HEK293 (cell line): ENCODE measurements at regions not wholly inside any gene's neighbourhood (a gene's known extent, or its start where the extent isn't known, plus 50 kb on each side); places are given as distances from the start of the nearest gene placed in this dataset.
"Not testable (repeated sequence)": the region's sequence is repeated elsewhere in the genome, so short reads cannot be mapped to it uniquely, and the experiment has no call there.

Source experiments
- CTCF ChIA-PET: fragments of 350-600 bp; formaldehyde crosslinking; extraction: SDS; loops from one replicate; lab custom pipeline; 2021; ENCODE audit warnings: antibody characterized with exemption; lab: Yijun Ruan, JAX
- POLR2A ChIA-PET: fragments of 300-600 bp; formaldehyde crosslinking; extraction: SDS; loops from one replicate; lab custom pipeline; 2020; ENCODE audit warnings: antibody characterized with exemption, inconsistent platforms; lab: Yijun Ruan, JAX
- H3K27ac ChIP-seq: fragments of 200-500 bp; sonication (Bioruptor generic); 2 replicates; pipeline ENCODE4 v1.5.1; 2014; ENCODE audit warnings: low read depth, low read length, control low read depth, inconsistent platforms; ENCODE audit errors: extremely low read depth
- H3K36me3 ChIP-seq, 2 experiments: fragments of 200-500 bp in 1 of 2; sonication (Bioruptor generic) in 1 of 2; 1 replicate in 1 of 2; 2 replicates in 1 of 2; pipeline ENCODE4 v1.5.1; 2014 to 2017; ENCODE audit warnings: inconsistent platforms in 2 of 2, low read length in 2 of 2; ENCODE audit not compliant: control insufficient read depth in 2 of 2, insufficient read depth in 1 of 2
- H3K4me1 ChIP-seq: fragments of 200-500 bp; sonication (Bioruptor generic); 2 replicates; pipeline ENCODE4 v1.5.1; 2014; ENCODE audit warnings: mild to moderate bottlenecking, low read length, inconsistent platforms; ENCODE audit not compliant: control insufficient read depth, insufficient read depth
- H3K4me3 ChIP-seq: 2 replicates; pipeline ENCODE4 v1.5.1; 2011; ENCODE audit warnings: low read depth, mild to moderate bottlenecking, control low read depth, low read length, moderate library complexity
- H3K9me3 ChIP-seq: fragments of 200-500 bp; sonication (Bioruptor generic); 2 replicates; pipeline ENCODE4 v1.5.1; 2014; ENCODE audit warnings: low read depth, low read length, inconsistent platforms; ENCODE audit not compliant: control insufficient read depth, insufficient read depth
- PRDM4 ChIP-seq: fragments of 450-650 bp; formaldehyde crosslinking; IDR thresholded peaks from 2 replicates; pipeline ENCODE4 v1.5.1; 2017; ENCODE audit warnings: missing biosample characterization, missing genetic modification characterization
- SCRT1 ChIP-seq: fragments of 450-650 bp; formaldehyde crosslinking; IDR thresholded peaks from 2 replicates; pipeline ENCODE4 v1.5.1; 2016; ENCODE audit warnings: missing biosample characterization, missing genetic modification characterization, borderline replicate concordance
- WT1 ChIP-seq: fragments of 450-650 bp; formaldehyde crosslinking; IDR thresholded peaks from 2 replicates; pipeline ENCODE4 v1.5.1; 2016; ENCODE audit warnings: missing biosample characterization, missing genetic modification characterization
- ZBTB17 ChIP-seq: fragments of 450-650 bp; formaldehyde crosslinking; IDR thresholded peaks from 2 replicates; pipeline ENCODE4 v1.5.1; 2016; ENCODE audit warnings: missing biosample characterization, missing genetic modification characterization
- ZBTB8A ChIP-seq: fragments of 450-650 bp; formaldehyde crosslinking; IDR thresholded peaks from 2 replicates; pipeline ENCODE4 v1.5.1; 2016; ENCODE audit warnings: missing biosample characterization, missing genetic modification characterization
- ZNF16 ChIP-seq: fragments of 450-650 bp; formaldehyde crosslinking; IDR thresholded peaks from 2 replicates; pipeline ENCODE4 v1.5.1; 2016; ENCODE audit warnings: low read depth, missing biosample characterization, missing genetic modification characterization
- ZNF2 ChIP-seq: fragments of 450-650 bp; formaldehyde crosslinking; IDR thresholded peaks from 2 replicates; pipeline ENCODE4 v1.5.1; 2016; ENCODE audit warnings: missing biosample characterization, missing genetic modification characterization
- ZNF335 ChIP-seq: fragments of 450-650 bp; formaldehyde crosslinking; conservative IDR thresholded peaks from 2 replicates; pipeline ENCODE4 v1.5.1; 2016; ENCODE audit warnings: missing biosample characterization, missing genetic modification characterization
- ZNF394 ChIP-seq: fragments of 450-650 bp; formaldehyde crosslinking; IDR thresholded peaks from 2 replicates; pipeline ENCODE4 v1.5.1; 2016; ENCODE audit warnings: missing biosample characterization, missing genetic modification characterization, mild to moderate bottlenecking, moderate library complexity, borderline replicate concordance
- ZNF600 ChIP-seq: fragments of 450-650 bp; formaldehyde crosslinking; IDR thresholded peaks from 2 replicates; pipeline ENCODE4 v1.5.1; 2016; ENCODE audit warnings: missing biosample characterization, missing genetic modification characterization
- ZNF629 ChIP-seq: fragments of 450-650 bp; formaldehyde crosslinking; IDR thresholded peaks from 2 replicates; pipeline ENCODE4 v1.5.1; 2017; ENCODE audit warnings: missing biosample characterization, missing genetic modification characterization
- ZNF791 ChIP-seq: fragments of 450-650 bp; formaldehyde crosslinking; IDR thresholded peaks from 2 replicates; pipeline ENCODE4 v1.5.1; 2016; ENCODE audit warnings: missing biosample characterization, missing genetic modification characterization
- TF ChIP-seq, protein P1 (sequence below): fragments of 450-650 bp; formaldehyde crosslinking; IDR thresholded peaks from 2 replicates; pipeline ENCODE4 v1.5.1; 2016; ENCODE audit warnings: missing biosample characterization, missing genetic modification characterization
- TF ChIP-seq, protein P2 (sequence below): fragments of 450-650 bp; formaldehyde crosslinking; conservative IDR thresholded peaks from 2 replicates; pipeline ENCODE4 v1.5.1; 2016; ENCODE audit warnings: low read depth, missing biosample characterization, missing genetic modification characterization
- TF ChIP-seq, protein P3 (sequence below): fragments of 450-650 bp; formaldehyde crosslinking; IDR thresholded peaks from 2 replicates; pipeline ENCODE4 v1.5.1; 2017; ENCODE audit warnings: missing biosample characterization, missing genetic modification characterization
- TF ChIP-seq, protein P4 (sequence below): fragments of 450-650 bp; formaldehyde crosslinking; IDR thresholded peaks from 2 replicates; pipeline ENCODE4 v1.5.1; 2016; ENCODE audit warnings: missing biosample characterization, missing genetic modification characterization, low read depth
- TF ChIP-seq, protein P5 (sequence below): fragments of 450-650 bp; formaldehyde crosslinking; IDR thresholded peaks from 2 replicates; pipeline ENCODE4 v1.5.1; 2016; ENCODE audit warnings: missing biosample characterization, missing genetic modification characterization

DNA sequence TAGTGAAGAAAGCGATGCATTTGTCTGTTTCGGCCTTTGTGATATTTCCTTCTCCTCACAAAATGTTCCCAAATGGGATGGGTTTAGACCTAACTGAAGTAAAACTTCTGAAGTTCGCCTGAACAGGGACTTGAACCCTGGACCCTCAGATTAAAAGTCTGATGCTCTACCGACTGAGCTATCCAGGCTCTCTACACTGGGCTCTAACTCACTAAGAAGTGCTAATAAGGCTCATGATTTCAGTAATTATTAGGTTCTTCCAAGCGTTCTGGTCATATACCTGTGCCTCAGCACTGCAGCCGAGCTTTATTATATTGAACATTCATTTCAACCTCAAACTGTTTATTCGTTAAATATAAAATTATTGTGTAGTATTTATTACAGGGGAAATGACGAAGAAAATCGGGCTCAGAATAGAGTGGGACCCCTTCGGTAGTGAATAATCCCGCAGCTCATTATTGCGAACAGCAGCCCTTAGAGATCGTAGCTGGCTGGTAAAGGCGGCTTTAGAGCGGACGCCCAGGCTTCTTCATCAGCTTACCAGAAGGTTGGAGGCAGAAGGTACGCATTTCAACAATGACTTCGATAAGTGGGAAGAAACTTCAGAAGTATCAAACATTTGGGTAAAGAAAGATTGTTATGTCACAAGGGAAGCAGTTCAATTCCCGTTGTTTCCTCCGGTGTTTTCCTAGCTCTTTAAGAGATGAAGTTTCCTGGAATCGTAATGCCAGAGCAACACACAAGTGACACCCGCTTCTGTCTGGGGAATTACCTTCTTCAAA is 119.0 kb upstream of the ZNF184 start (continued):
- TF ChIP-seq ZBTB8A, result peak; percentile 33
- TF ChIP-seq, protein P1, sequence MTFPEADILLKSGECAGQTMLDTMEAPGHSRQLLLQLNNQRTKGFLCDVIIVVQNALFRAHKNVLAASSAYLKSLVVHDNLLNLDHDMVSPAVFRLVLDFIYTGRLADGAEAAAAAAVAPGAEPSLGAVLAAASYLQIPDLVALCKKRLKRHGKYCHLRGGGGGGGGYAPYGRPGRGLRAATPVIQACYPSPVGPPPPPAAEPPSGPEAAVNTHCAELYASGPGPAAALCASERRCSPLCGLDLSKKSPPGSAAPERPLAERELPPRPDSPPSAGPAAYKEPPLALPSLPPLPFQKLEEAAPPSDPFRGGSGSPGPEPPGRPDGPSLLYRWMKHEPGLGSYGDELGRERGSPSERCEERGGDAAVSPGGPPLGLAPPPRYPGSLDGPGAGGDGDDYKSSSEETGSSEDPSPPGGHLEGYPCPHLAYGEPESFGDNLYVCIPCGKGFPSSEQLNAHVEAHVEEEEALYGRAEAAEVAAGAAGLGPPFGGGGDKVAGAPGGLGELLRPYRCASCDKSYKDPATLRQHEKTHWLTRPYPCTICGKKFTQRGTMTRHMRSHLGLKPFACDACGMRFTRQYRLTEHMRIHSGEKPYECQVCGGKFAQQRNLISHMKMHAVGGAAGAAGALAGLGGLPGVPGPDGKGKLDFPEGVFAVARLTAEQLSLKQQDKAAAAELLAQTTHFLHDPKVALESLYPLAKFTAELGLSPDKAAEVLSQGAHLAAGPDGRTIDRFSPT (tag by site-specific recombination), result no peak
- TF ChIP-seq, protein P2, sequence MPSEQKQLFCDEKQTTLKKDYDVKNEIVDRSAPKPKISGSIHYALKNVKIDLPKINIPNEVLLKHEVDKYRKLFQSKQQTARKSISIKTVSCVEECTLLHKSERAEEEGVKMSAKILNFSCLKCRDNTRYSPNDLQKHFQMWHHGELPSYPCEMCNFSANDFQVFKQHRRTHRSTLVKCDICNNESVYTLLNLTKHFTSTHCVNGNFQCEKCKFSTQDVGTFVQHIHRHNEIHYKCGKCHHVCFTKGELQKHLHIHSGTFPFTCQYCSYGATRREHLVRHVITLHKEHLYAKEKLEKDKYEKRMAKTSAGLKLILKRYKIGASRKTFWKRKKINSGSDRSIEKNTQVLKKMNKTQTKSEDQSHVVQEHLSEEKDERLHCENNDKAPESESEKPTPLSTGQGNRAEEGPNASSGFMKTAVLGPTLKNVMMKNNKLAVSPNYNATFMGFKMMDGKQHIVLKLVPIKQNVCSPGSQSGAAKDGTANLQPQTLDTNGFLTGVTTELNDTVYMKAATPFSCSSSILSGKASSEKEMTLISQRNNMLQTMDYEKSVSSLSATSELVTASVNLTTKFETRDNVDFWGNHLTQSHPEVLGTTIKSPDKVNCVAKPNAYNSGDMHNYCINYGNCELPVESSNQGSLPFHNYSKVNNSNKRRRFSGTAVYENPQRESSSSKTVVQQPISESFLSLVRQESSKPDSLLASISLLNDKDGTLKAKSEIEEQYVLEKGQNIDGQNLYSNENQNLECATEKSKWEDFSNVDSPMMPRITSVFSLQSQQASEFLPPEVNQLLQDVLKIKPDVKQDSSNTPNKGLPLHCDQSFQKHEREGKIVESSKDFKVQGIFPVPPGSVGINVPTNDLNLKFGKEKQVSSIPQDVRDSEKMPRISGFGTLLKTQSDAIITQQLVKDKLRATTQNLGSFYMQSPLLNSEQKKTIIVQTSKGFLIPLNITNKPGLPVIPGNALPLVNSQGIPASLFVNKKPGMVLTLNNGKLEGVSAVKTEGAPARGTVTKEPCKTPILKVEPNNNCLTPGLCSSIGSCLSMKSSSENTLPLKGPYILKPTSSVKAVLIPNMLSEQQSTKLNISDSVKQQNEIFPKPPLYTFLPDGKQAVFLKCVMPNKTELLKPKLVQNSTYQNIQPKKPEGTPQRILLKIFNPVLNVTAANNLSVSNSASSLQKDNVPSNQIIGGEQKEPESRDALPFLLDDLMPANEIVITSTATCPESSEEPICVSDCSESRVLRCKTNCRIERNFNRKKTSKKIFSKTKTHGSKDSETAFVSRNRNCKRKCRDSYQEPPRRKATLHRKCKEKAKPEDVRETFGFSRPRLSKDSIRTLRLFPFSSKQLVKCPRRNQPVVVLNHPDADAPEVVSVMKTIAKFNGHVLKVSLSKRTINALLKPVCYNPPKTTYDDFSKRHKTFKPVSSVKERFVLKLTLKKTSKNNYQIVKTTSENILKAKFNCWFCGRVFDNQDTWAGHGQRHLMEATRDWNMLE, result no peak
- TF ChIP-seq, protein P3, sequence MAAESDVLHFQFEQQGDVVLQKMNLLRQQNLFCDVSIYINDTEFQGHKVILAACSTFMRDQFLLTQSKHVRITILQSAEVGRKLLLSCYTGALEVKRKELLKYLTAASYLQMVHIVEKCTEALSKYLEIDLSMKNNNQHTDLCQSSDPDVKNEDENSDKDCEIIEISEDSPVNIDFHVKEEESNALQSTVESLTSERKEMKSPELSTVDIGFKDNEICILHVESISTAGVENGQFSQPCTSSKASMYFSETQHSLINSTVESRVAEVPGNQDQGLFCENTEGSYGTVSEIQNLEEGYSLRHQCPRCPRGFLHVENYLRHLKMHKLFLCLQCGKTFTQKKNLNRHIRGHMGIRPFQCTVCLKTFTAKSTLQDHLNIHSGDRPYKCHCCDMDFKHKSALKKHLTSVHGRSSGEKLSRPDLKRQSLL, result peak; percentile 67; the same call in 1 of the 2 replicates
- TF ChIP-seq ZNF791 (tag by site-specific recombination), result no peak
- no peak for TF ChIP-seq SCRT1 (tag by site-specific recombination)
- TF ChIP-seq ZNF394 (tag by site-specific recombination), result peak; percentile 46; the same call in 1 of the 2 replicates
- TF ChIP-seq, all 188 proteins: peak for 33

- H3K4me1 ChIP-seq, POLR2A ChIA-PET, H3K9me3 ChIP-seq, H3K4me3 ChIP-seq, H3K27ac ChIP-seq, H3K36me3 ChIP-seq: not testable (repeated sequence)
- CTCF ChIA-PET, result interaction anchor here (0.6 to 1.2 kb wide), 2 partner anchors 80 to 81 kb away, joined by 4 to 6 read pairs; no protein-coding TSS in a partner anchor
Observed at GRCh38 chr6:27585316-27585715, 112.4 kb upstream of the ZNF184 start.

GRCh38 chr6:27584326-27584725 is 111.4 kb upstream of the ZNF184 start:
- Histone ChIP-seq H3K9me3 (no peaks in the 10 kb centered on the region), H3K27ac (no peak overlapping the region), H3K4me1 (no peaks in the 10 kb centered on the region), H3K36me3 (no peaks in the 10 kb centered on the region), H3K4me3 (no peak overlapping the region)
- CTCF ChIA-PET, result interaction anchor here (0.6 to 1.2 kb wide), 2 partner anchors 63 to 79 kb away, joined by 3 to 6 read pairs; no protein-coding TSS in a partner anchor
- POLR2A ChIA-PET, result no interaction called here
- TF ChIP-seq PRDM4 (tag by site-specific recombination) (no peak), WT1 (tag by site-specific recombination) (0 out of 2 replicates have a peak, but pooled peaks have one; percentile 27), ZNF600 (0 out of 2 replicates have a peak, but pooled peaks have one; percentile 4), ZNF16 (tag by site-specific recombination) (no peak), ZNF2 (tag by site-specific recombination) (peak; percentile 89; the same call in 1 of the 2 replicates), ZNF629 (tag by site-specific recombination) (peak; percentile 94), ZNF335 (tag by site-specific recombination) (0 out of 2 replicates have a peak, but pooled peaks have one; percentile 33), ZBTB17 (tag by site-specific recombination) (peak; percentile 53; the same call in 1 of the 2 replicates)
- TF ChIP-seq, protein P4, sequence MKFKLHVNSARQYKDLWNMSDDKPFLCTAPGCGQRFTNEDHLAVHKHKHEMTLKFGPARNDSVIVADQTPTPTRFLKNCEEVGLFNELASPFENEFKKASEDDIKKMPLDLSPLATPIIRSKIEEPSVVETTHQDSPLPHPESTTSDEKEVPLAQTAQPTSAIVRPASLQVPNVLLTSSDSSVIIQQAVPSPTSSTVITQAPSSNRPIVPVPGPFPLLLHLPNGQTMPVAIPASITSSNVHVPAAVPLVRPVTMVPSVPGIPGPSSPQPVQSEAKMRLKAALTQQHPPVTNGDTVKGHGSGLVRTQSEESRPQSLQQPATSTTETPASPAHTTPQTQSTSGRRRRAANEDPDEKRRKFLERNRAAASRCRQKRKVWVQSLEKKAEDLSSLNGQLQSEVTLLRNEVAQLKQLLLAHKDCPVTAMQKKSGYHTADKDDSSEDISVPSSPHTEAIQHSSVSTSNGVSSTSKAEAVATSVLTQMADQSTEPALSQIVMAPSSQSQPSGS (tag by site-specific recombination), result peak; percentile 97
- TF ChIP-seq, protein P5, sequence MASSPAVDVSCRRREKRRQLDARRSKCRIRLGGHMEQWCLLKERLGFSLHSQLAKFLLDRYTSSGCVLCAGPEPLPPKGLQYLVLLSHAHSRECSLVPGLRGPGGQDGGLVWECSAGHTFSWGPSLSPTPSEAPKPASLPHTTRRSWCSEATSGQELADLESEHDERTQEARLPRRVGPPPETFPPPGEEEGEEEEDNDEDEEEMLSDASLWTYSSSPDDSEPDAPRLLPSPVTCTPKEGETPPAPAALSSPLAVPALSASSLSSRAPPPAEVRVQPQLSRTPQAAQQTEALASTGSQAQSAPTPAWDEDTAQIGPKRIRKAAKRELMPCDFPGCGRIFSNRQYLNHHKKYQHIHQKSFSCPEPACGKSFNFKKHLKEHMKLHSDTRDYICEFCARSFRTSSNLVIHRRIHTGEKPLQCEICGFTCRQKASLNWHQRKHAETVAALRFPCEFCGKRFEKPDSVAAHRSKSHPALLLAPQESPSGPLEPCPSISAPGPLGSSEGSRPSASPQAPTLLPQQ, result no peak
